GM18505 (cell line): ENCODE measurements at regions not wholly inside any gene's neighbourhood (a gene's known extent, or its start where the extent isn't known, plus 50 kb on each side); places are given as distances from the start of the nearest gene placed in this dataset.
"Not testable (repeated sequence)": the region's sequence is repeated elsewhere in the genome, so short reads cannot be mapped to it uniquely, and the experiment has no call there.

Experiments
- ATAC-seq: cut with Tn5 transposase; IDR thresholded peaks from one replicate; pipeline ENCODE4 v1.9.1; 2021; ENCODE audit not compliant: unreplicated experiment
- POLR2A ChIP-seq: IDR thresholded peaks from 4 replicates; pipeline ENCODE4 v1.6.1; 2011; ENCODE audit warnings: borderline replicate concordance; ENCODE audit not compliant: insufficient read depth, insufficient read length; ENCODE audit errors: extremely low read depth

DNA sequence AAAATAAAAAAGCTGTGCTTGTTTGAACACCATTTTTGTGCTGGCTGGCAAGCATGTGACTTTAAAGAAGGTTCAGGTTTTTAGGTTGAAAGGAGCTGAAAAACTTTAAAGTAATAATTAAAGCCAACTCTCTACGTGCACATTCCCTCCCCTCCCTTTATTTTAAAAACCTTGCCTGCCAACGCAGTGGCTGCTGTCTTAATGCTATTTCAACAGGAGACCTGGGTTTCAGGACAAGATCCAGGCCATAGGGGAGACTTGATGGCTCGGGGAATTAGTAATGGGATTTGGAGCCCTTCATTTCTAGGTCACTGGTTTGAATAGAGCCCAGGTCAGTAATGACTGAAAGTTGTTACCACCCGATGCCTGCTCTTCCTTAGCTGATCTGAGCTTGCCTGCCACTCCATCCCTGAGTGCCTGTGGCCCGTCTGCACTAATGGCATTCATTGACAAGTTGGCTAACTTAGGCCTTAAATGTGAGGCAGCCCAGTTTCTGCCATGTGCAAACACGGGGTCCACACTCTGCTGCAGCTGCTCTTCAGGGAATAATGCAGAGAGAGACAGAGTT is 1233.2 kb upstream of the ZEB2 start:
- no peak for ATAC-seq

GRCh38 chr2:145752091-145752806 is 1232.3 kb upstream of the ZEB2 start:
- ATAC-seq = peak; percentile 34
- no peak for TF ChIP-seq POLR2A

More for the DNA sequence above, 1233.2 kb upstream of the ZEB2 start:
- no peak for TF ChIP-seq POLR2A

DNA sequence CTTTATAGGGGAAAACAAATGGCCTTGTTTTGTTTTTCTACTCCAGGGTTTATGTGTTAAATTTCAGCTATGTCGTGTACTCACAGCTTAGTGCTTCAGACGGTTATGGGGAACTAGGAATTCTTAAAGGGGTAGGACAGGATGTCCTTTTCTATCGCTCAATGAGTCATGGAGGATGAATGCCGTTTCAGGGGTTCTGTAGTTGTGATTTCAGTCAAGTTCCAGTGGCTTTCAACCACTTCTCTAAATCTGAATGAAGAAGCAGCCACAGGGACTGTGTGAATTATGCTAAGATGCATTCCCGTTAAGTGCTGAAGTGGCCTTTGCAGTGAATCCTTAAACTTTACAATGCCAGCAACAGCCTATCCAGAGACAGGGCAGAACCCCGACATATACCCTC is 1231.7 kb upstream of the ZEB2 start:
- ATAC-seq = peak; percentile 89
- TF ChIP-seq POLR2A = no peak

DNA sequence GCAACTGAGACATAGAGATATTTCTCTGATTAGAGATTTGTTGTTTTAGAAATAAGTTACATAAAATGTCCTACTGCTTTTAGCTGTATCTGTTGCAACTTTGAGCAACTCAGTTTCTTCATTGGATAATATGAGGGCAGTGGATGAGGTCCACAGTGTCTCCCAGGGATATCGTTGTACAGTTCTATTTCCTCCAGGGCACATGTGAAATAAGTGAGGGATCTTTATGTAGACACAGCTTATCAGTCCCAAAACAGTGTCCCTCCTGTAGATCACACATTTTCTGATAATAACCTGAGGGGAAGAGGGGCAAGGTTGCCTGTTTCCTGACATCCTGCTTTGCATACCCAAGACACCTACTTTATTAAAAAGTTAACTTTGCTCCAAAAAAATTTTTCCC is 1231.2 kb upstream of the ZEB2 start:
- no peak for TF ChIP-seq POLR2A
- no peak for ATAC-seq

GRCh38 chr2:145750612-145751011 is 1230.7 kb upstream of the ZEB2 start:
- no peak for TF ChIP-seq POLR2A
- no peak for ATAC-seq

GRCh38 chr2:145750144-145750543 is 1230.2 kb upstream of the ZEB2 start:
- no peak for ATAC-seq
- TF ChIP-seq POLR2A = no peak

GRCh38 chr2:145749556-145749955 is 1229.6 kb upstream of the ZEB2 start:
- no peak for TF ChIP-seq POLR2A
- no peak for ATAC-seq

DNA sequence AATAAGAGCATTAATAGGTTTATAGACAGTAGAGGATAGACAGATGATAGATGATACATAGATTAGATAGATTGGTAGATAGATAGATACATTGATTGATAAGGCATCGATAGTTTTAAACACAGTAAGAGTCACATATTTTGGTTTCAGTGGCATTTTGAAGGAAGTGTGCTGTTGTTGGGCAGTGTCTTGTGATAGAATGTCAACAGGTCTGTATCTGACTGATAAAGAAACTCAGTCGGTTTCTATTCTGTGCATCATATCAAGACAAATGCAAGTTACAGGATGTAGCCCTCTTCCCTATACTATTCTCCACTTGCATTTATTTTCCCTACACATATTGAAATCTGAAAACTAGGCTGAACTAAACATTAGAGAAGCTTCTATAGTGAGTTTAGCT is 1229.0 kb upstream of the ZEB2 start:
- TF ChIP-seq POLR2A = no peak
- ATAC-seq = peak; percentile 51

DNA sequence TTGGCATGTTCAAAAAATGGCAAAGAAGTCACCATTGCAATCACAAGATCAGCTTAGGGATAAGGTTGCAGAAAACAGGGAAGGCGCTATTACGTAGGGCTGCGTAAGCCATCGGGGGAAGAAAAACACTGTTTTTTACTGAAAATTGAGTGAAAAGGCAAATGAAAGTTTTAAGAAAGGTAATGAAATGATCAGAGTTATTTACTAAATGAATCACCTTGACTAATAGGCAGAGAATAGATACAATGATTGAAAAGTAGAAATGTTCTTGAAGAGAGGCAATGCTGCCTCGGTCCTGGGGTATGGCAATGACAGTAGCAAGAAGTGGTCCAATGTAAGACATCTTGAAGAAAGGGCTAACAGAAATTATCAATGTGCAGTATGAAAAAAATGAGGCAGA is 1227.8 kb upstream of the ZEB2 start:
- TF ChIP-seq POLR2A = no peak
- no peak for ATAC-seq

DNA sequence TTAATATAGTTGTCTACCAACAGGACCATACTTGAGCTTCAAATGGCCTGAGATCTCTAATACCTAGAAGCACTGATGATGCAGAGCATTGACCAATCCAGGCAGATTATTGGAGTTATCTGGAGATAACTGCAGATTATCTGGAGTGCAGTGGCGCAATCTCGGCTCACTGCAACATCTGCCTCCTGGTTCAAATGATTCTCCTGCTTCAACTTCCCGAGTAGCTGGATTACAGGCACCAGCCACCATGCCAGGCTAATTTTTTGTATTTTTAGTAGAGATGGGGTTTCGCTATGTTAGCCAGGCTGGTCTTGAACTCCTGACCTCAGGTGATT is 1225.4 kb upstream of the ZEB2 start:
- not testable (repeated sequence) for ATAC-seq

DNA sequence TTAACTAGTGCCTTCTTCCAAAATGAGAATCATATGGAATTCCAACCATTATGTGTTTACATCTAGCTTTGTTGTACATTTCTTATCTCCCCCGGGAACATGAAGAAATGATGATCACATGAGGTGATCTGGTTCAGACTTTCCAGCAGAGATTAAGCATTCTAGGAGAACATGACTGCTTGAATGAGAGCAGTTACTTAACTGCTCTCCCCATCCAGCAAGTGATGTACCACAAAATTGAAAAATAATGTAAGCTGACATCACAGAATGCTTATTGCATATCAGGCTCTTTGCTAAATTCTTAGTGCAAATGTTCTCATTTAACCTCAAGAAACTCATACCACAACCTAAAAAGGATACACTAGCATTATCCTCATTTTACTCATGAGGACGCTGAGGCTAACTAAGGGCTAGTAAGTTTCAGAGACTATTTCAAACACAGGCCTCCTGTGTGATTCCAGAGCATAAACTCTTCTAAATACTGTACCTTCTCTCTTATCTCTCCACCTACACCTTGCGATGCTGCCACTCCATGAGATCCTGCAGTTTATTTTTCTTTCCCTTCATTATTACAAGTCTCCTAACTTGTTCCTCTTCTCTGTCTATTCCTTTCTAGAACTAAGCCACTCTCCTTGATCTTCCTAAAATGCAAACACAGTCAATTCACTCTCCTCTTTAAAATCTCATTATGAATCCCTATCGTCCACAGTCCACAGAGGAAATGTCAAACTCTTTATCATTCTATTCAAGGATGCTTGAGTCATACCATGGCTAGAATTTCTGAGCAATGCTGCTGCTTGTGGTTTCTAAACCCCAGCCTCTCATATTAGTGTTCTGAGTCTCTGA is 1224.8 kb upstream of the ZEB2 start:
- TF ChIP-seq POLR2A = no peak

GRCh38 chr2:145743011-145743410 is 1223.1 kb upstream of the ZEB2 start:
- no peak for ATAC-seq
- no peak for TF ChIP-seq POLR2A

More for the DNA sequence above, 1224.8 kb upstream of the ZEB2 start:
- ATAC-seq = peak; percentile 78

DNA sequence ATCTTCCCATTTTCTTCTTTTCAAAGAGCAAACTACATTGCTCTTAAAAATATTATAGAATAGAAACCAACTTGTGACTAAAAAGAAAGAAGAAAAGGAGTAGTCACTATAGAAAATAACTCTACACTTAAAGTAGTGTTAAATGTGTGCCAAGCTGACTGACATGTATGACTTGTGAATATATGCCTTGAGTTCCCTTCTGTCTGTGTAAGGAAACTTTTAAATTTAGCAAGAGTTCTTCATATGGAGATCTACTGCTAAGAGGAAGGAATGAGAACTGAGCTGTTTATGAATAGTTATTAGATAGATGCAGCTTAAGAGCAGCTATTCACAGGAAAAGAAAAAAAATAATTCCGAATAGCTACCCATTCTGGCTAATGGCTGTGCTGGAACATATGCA is 1221.7 kb upstream of the ZEB2 start:
- no peak for ATAC-seq
- TF ChIP-seq POLR2A = no peak

DNA sequence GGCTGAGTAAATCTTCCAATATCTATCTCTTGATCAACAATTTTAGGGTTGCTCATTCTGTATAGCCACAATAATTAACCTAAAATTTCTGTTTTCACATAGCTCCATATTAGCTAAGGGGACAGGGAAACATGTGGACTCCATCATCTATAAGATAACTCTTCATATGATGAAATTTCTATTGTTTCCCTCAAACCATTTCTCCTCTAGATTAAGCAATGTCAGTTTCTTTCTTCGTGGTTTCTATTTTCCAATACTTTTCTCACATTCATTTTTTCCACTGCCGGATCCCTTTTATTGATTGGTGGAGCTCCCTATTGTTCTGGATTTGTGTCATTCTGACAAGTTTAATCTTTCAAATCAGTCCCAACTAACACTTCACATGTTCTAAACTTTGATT is 1221.3 kb upstream of the ZEB2 start:
- TF ChIP-seq POLR2A = no peak
- ATAC-seq = no peak
